GM18870 (cell line): ENCODE measurements at regions not wholly inside any gene's neighbourhood (a gene's known extent, or its start where the extent isn't known, plus 50 kb on each side); places are given as distances from the start of the nearest gene placed in this dataset.

ENCODE experiments used
- ATAC-seq: cut with Tn5 transposase; IDR thresholded peaks from one replicate; pipeline ENCODE4 v1.9.1; 2021; ENCODE audit warnings: moderate library complexity; ENCODE audit not compliant: unreplicated experiment

DNA sequence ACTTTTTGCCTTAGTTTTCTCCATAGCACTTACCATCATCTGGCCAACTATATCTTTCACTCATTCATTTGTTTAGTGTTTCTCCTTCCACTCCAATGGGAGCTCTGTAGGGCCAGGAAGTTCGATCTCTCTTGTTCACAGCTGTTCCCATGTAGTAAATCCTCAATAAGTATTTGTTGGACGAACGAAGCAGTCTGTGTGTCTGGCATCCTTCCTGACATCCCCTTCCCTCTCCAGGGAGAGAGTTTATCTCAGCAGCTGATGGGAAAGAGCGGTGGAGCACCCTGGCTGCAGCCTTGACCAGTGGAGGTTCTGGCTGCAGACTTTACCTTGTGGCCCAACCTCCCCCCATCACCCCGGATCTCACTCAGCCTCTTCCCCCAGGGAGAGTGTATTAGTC lies 141.7 kb downstream of the CHST1 start:
- ATAC-seq = no peak

DNA sequence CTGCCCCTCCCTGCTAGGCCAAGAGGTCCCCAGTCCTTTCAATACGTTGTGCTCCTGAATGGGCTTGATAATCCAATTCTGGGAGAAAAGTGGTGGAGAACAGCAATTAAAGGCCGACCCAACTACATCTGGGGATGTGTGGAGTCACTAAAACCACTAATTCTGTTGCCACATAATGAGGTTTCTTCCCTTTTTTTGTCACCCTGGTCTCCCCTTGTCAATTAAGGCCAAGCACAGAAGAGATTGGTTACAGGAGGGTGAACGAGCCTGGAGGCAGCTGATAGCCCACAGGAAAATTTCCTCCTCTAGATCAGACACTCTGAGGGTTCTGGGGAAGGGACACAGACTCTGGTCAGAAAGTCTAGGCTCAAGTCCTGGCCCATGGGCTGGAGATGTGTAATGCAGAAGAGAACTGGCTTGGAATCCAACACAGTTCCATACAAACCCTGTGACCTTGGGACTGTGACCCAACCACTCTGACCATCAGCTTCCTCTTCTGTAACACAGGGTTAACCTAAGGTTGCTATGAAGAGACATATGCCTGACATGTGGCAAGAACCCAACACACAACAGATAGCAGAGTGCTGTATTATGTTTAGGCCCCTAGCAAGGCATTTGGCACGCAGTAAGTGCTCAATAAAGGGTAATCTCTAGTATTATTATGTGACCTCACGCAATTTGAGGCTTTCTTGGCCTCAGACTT lies 146.4 kb downstream of the CHST1 start:
- no peak for ATAC-seq

DNA sequence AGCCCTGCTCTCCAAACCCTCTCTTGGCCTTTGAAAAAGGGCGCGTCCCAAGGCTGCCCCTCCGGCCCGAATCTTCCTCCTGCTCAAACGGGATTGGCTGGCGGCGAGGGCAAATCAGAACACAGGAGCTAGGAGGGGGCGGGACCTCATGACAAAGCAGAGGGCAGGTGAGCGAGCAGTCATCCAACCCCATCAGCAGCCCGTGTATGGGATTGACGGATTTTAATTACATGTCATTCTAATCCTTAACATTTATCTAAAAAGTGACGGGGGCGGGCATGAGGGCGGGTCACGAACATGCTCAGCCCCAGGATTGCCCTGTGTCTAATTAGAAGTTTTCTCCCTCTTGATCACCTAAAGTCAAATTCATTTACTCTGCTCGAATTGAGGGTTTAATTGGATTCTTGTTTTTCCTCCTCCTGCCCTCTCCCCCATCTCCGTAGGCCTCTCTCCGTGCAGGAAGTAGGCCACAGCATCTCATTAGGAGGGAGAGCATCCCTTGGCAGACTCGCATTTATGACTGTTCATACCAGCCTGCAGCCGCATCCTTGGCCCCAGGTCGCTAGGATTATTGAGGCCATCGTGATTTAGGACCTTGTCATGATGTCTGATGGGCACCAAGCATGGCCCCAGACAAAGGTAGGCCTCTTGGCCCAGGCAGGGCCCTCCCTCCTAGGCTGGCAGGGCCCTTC lies 147.1 kb downstream of the CHST1 start:
- ATAC-seq = no peak

DNA sequence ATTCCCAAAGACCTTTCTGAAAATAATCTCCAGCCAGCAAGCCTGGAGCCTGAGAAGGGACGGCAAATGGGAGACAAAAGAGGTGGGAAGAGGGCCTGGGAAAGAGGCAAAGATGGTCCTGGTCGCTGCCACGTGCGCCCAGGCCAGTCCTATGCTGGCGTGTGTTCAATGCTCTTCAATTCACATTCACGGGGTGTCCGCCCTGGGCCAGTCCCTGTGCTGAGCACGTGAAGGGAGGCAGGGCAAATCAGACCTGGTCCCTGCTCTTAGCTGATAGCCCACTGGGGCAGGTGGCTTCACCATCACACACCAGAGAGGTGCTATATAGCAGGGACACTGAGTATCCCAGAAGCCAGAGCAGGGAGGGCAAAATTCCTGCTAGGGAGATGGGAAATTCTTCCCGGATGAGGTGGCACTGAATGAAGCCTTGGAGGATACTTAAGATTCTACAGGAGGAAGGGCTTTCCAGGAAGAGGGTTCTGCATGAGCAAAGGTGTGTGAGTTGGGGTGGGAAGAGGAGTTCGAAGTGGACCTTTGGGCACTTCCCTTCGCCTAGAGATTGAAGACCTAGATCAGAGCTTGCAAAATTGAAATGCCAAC lies 148.2 kb downstream of the CHST1 start:
- no peak for ATAC-seq

DNA sequence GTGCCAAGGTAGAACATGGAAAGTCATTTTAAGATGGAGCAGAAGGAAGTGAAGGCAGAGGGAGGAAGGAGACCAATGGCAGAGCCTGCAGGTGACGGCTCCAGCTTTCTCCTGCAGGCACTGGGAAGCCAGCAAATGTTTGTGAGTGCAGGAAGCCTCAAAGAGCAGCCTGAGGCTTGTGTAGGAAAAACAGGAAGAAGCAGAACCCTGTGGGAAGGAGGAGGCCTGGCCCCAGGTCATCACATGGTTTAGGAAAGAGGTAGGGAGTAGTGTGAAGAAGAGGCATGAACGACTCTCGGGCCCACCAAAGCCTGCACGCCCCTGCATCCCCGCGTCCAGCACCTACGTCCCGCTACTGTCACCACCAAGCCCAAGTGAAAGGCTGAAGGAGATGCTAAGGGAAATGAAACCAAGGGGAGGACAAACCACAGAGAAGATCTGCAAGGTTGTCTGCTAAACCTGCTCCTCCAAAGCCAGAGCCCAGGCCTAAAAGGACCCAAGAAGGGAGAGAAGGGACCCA lies 151.5 kb downstream of the CHST1 start:
- ATAC-seq = no peak

DNA sequence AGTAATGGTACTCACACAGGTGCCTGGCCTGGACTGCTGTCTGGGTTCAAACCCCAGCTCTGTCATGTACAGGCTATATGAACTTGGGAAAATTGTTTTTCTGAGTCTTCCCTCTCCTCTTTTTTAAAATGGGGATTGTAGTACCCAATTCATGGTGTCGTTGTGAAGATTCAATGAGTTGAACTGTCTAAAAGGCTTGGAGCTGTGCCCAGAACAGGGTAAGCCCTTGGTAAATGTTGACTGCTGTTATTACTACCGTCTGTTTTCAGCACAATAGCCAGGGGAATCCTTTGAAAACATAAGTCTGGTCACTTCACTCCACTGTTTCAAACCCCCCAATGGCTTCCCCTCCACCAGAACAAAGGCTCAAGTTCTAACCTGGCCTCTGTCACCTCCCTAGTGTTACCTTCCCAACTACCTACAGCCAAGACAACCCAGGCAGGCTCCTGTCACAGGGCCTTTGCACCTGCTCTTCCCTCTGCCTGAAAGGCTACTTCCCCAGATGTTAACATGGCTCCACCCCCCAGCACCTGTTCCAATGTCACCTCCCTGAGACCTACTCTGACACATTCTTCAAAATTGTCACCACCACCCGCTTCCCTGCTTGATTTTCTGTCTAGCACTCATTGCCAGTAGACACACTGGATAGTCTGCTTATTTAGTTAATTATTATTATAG lies 152.8 kb downstream of the CHST1 start:
- ATAC-seq = no peak

DNA sequence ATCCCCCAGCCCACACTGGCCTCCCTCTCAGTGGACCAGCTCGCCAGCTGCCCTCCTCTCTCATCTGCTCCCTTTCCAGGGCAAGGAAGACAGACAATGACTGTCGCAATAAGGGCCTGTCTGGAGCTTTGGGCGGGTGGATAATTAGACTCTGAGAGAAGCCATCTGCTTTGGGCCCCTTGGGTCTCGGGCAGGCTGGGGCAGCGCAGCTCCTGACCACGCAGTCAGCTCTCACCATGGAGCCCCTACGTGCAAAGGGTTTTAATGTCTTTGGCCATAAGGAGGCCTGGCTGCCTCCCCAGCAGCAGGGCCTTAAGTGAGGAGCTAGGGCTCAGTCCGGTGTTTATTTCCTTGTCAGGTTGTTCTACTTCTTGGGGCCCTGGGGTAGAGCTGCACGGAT lies 153.9 kb downstream of the CHST1 start:
- ATAC-seq = no peak

DNA sequence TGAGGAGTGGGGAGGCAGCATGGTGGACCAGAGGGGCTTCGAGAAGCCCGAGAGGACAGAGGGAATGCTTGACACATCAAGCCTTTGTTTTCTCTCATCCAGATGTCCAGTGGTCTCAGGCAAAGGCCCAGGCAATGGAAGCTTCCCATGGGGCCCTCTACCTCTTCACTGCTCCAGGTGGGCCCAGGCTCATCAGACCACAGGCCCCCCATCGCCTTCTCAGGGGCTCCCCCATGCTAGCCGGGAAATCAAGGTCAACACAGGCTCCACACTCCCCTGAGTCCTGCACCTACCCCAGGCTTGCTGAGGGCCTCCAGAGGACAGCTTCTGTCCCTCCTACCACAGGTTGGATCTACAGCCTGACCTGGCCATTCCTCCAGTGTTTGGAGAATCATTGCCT lies 157.5 kb downstream of the CHST1 start:
- no peak for ATAC-seq

DNA sequence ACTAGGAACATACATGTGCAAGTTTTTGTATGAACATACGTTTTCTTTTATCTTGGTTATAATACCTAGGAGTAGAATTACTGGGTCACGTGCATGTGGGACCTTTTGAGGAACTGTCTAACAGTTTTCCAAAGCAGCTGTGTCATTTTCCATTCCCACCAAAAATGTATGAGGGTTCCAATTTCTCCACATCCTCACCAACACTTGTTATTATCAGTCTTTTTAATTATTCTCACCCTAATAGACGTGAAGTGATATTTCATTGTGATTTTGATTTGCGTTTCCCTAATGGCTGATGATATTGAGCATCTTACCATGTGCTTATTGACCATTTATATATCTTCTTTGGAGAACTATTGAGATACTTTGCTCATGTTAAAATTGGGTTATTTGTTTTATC lies 162.1 kb downstream of the CHST1 start:
- no peak for ATAC-seq

DNA sequence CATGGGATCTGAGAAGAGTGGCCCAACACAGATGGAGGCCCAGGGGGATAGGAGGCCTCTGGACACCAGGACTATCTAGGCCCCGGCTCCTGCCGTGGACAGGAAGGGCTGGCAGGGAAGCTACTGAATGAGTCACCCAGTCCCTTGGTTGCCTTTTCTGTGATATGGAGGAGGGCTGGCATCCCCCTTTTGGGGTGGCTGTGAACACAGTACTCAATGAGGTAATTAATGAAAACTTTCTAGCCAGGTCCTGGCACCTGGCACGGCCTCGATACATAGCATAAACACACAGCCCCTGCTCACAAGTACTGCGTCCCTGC lies 163.2 kb downstream of the CHST1 start:
- ATAC-seq = no peak

DNA sequence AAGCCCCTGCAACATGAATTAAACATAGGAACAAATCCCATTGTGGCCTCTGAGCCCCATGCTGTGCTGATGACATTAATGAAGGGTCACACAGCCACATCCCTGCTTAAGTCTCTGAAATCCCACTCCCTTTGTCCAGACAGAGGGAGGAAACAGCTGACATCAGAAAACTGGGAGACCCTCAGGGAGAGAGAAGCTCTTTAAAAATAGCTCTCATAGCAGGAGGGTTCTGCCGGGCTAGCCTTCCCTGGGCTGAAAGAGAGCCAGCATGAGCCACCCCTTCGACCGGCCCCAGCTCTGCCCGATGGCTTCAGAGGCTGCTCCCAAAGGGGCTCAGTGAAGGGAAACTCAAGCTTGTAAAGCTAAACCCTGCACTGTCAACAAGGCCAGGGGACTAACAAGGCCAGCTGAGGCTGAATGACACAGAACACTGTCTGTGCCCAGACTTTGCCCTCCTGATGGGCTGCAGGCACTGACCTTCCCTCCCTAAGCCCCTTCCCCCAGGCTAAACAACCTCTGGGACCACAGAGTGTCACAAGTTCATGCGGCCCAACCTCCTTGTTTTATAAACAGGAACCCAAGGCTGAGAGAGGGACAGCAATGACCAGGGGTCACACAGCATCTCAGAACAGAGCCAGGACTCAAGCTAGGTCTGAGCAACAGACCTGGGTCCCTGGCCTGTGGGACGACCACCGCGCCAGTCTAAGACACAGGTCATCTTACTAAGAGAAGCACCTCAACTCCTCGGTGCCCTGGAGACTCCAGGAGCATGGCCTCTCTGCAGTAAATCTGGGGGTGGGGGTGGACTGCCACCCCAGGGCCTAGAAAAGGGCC lies 163.8 kb downstream of the CHST1 start:
- ATAC-seq = no peak

DNA sequence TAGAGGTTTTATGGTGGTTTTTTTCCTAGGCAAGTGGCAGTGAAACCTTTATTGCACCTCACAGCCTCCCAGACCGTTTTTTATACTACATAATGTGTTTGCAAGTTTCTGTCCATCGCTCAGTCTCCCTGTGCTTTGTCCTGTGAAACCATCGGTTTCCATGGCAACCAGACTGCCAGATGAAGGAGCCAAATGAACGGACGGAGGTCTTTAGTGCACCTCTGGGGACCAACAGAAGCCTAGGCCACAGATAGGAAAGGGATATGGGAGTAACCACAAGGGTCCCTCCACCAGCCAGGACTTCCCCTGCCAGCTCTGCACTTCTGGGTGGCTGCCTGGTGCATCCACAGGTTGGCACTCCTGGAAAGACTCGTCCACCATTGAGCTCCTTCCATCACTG lies 165.0 kb downstream of the CHST1 start:
- ATAC-seq = no peak

DNA sequence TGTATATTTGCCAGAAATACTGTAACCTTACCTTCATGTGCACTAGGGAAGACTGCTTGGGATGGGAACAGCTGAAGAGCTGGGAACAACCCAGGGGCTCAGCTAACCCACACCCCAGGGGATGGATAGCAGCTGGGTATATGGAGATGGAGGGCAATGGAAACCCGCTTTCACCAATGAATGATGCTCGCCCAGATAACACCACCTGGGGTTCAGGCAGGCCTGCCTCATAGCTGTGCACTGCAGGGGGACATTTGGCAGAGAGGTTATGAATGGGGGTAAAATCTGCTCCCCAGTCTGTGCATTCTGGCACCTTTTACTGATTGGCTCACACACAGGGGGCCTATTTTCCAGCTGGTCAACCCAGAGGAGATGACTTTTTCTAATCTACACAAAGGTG lies 170.7 kb downstream of the CHST1 start:
- ATAC-seq = no peak

DNA sequence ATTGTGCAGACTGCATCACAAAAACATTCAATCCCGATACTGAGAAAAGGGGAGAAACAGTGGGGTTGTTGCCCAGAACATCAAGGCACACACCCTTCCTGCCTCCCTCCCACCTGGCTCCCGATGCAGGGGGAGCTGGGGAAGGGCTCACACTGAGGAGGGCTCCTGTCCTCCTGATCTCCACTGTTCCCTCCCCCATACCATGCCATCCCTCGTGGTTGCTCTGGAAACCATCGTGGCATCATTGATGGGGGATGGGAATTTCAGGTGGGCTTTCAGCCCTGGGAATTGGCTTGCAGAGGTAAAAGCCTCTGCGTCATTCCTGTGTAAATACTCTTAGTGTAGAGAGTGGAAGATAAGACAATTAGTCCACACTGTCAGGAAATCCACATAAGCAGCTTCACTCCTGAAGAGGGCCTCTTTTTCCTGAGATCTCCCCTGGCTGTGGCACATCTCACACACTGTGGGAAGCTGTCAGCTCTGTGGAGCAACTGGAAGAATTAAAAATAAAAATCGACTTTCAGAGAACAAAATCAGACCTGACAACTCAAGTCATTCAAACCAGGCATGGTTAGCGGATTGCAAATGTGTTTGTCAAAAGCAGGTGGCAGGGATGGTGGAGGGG lies 176.0 kb downstream of the CHST1 start:
- no peak for ATAC-seq

DNA sequence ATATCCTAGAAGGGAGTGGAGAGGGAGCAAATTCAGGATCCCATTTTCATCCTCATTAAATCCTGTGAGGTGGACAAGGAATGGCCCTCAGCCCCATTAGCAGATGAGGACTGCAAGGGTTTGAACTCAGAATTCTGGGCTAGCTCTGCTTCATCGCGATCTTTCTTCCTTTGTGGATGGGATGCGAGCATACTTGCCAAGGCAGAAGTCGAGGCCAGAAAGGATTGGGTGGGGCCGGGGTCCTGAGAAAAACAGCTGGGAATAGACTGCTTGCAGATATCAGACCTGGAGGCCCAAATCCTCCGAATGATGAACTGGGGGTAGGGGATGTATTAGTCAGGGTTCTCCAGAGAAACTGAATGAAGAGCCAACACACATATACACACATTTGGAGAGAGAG lies 179.0 kb downstream of the CHST1 start:
- no peak for ATAC-seq

DNA sequence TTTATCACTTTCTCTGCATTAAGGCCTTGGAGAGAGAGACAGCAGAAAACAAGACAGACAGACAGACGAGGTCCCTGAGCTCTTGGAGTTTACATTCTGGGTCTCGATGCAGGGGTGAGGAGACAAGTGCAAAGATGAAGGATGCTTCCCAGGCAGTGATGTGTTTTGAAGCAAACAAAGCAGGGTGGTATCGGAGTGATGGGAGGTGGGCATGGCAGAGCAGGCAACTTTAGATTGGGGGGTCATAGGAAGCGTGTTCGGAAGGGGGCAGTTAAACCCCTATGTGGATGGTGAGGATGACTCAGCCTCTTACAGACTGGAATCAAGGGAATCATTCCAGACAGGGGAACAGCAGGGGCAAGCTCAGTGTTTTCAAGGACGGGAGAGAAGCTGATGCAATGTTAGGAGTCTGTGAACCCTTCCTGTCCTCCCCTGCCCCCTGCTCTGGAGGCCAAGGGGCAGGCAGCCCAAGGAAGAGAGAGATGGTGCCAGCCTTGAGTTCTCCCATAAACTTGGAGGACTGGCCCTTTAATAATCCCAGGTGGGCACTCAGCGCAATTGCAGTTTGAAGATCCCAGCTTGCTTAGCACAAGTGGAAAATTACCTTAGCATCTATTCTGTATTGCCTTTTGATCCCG lies 180.2 kb downstream of the CHST1 start:
- ATAC-seq = no peak

DNA sequence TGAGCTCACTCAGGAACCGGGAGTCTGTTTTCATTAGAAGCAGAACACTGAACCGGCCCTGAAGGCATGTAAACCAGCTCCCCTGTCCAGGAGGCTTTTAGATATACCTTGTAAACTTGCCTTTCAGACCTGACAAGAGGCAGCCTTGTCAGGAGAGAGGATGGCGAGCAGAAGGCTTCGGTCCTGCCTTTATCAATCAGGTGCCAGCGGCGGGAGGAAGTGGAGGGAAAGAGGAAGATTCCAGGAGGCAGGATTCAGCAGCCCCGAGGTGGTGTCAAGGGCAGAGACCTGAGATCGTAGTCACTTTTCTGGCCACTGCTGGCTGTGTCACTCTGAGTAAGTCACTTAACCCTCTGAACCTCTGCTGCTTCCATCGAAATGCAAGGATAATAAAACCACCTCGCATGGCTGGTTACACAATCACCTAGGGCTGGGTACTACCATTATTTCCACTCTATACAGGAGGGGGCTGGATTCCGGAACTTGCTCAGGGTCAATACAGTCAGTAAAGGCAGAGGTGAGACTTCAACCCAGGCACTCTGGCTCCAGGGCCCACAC lies 181.0 kb downstream of the CHST1 start:
- ATAC-seq = no peak

DNA sequence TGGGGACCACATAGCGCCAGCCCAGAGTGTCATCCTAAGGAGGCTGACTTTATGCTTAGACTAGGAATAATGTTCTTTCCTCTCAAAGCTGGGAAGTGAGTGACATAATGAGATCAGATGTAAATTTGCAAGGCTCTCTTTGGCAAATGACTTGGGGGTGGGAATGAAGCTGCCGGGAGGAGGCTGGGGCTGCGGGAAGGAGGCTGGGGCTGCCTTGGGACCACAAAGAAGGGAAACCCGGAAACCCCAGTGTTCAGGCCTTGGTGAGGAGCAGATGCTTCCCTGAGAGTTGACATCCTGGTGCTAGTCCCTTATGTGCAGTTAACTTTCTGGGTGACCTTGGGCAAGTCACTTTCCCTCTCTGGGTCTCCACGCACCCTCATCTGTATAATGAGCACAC lies 182.0 kb downstream of the CHST1 start:
- ATAC-seq = no peak

DNA sequence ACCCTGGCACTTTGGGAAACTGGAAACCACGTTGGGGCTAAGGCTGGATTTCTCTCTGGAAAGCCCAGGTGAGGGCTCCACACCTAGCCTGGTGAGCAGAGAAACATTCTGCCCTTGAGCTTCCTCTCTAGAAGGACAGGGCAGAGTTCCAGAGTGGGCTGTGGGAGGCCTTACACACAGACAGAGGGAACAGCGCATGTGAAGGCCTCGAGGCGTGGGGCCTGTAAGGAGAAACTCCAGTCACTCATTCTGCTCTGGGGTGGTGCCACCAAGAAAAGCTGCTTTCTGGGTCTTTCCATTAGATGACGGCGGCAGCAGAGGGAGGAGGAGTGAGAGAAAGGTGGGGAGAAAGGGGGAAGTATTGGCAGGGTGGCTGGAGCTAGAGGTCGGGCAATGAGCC lies 183.1 kb downstream of the CHST1 start:
- no peak for ATAC-seq

DNA sequence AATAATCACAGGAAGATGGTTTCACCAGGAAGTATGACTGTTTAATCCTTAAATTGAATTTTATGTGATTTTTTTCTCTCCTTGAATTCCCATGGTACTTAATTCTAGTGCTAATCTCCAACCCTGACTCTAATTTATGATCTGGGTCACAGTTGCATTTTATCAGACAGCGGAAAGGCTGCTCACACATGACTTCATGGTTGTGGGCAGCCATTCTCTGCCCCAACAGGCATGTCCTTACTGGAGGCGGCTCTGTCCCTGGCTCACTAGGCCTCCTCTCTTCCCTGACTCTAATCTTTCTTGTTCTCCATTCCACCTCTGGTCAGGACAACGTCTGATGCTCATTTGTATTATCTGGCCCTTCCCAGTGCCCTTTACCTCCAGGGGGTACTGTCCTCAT lies 184.4 kb downstream of the CHST1 start:
- no peak for ATAC-seq
